ENCODE measurements at regions not wholly inside any gene's neighbourhood (a gene's known extent, or its start where the extent isn't known, plus 50 kb on each side); places are given as distances from the start of the nearest gene placed in this dataset.
"Not testable (repeated sequence)": the region's sequence is repeated elsewhere in the genome, so short reads cannot be mapped to it uniquely, and the experiment has no call there.

DNA sequence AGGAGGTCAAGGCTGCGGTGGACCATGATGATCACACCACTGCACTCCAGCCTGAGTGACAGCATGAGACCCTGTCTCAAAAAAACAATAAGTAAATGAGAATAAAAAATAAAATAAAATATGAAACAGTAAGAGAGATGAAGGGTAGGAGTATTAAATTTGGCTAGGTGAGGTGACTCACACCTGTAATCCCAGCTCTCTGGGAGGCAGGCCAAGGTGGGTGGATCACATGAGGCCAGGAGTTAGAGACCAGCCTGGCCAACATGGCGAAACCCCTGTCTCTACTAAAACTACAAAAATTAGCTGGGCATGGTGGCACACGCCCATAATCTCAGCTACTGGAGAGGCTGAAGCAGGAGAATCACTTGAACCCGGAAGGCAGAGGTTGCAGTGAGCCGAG, 87.4 kb upstream of the MRI1 start:
- TF ChIP-seq, protein P1, sequence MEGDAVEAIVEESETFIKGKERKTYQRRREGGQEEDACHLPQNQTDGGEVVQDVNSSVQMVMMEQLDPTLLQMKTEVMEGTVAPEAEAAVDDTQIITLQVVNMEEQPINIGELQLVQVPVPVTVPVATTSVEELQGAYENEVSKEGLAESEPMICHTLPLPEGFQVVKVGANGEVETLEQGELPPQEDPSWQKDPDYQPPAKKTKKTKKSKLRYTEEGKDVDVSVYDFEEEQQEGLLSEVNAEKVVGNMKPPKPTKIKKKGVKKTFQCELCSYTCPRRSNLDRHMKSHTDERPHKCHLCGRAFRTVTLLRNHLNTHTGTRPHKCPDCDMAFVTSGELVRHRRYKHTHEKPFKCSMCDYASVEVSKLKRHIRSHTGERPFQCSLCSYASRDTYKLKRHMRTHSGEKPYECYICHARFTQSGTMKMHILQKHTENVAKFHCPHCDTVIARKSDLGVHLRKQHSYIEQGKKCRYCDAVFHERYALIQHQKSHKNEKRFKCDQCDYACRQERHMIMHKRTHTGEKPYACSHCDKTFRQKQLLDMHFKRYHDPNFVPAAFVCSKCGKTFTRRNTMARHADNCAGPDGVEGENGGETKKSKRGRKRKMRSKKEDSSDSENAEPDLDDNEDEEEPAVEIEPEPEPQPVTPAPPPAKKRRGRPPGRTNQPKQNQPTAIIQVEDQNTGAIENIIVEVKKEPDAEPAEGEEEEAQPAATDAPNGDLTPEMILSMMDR (IDR thresholded peaks at IDR 0.05 in 2 of 3, conservative IDR thresholded peaks at IDR 0.05 in 1 of 3; ENCODE audit: borderline replicate concordance in 1 of 3, insufficient read depth in 1 of 3, low read depth in 2 of 3, low read length in 2 of 3), result not testable (repeated sequence)
- TF ChIP-seq JUND (IDR thresholded peaks at IDR 0.05); CEBPB (IDR thresholded peaks at IDR 0.05; ENCODE audit: low read depth); EZH2phosphoT487 (IDR thresholded peaks at IDR 0.05; ENCODE audit: borderline replicate concordance); POLR2A (IDR thresholded peaks at IDR 0.05; ENCODE audit: borderline replicate concordance, extremely low read depth, insufficient read depth, insufficient read length); SRF (IDR thresholded peaks at IDR 0.05; ENCODE audit: low read depth); POLR2AphosphoS5 (IDR thresholded peaks at IDR 0.05; ENCODE audit: low read depth, low read length); SIN3A (IDR thresholded peaks at IDR 0.05; ENCODE audit: low read depth); YY1 (IDR thresholded peaks at IDR 0.05; ENCODE audit: extremely low read depth, insufficient replicate concordance, low read depth, low read length): not testable (repeated sequence)
- TF ChIP-seq, protein P2, sequence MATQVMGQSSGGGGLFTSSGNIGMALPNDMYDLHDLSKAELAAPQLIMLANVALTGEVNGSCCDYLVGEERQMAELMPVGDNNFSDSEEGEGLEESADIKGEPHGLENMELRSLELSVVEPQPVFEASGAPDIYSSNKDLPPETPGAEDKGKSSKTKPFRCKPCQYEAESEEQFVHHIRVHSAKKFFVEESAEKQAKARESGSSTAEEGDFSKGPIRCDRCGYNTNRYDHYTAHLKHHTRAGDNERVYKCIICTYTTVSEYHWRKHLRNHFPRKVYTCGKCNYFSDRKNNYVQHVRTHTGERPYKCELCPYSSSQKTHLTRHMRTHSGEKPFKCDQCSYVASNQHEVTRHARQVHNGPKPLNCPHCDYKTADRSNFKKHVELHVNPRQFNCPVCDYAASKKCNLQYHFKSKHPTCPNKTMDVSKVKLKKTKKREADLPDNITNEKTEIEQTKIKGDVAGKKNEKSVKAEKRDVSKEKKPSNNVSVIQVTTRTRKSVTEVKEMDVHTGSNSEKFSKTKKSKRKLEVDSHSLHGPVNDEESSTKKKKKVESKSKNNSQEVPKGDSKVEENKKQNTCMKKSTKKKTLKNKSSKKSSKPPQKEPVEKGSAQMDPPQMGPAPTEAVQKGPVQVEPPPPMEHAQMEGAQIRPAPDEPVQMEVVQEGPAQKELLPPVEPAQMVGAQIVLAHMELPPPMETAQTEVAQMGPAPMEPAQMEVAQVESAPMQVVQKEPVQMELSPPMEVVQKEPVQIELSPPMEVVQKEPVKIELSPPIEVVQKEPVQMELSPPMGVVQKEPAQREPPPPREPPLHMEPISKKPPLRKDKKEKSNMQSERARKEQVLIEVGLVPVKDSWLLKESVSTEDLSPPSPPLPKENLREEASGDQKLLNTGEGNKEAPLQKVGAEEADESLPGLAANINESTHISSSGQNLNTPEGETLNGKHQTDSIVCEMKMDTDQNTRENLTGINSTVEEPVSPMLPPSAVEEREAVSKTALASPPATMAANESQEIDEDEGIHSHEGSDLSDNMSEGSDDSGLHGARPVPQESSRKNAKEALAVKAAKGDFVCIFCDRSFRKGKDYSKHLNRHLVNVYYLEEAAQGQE (IDR thresholded peaks at IDR 0.05; ENCODE audit: low read depth), result not testable (repeated sequence)
